WTC11 (cell line): ENCODE measurements at regions not wholly inside any gene's neighbourhood (a gene's known extent, or its start where the extent isn't known, plus 50 kb on each side); places are given as distances from the start of the nearest gene placed in this dataset.

Experiments
- ATAC-seq: fragments of 200-7000 bp; cut with Tn5 transposase; 2 replicates; pipeline ENCODE4 v1.10.0; 2021; ENCODE audit warnings: mild to moderate bottlenecking, moderate library complexity
- CTCF ChIA-PET: fragments of 300-600 bp; sonication (Branson Sonifier 250); formaldehyde crosslinking; loops from one replicate; lab custom pipeline; 2021; ENCODE audit warnings: antibody characterized with exemption; lab: Charles Lee
- POLR2A ChIA-PET: fragments of 350-600 bp; sonication (Branson Sonifier 250); formaldehyde crosslinking; loops from one replicate; lab custom pipeline; 2021; ENCODE audit warnings: antibody characterized with exemption; lab: Charles Lee
- DNase-seq: peaks from one replicate; pipeline ENCODE4 v3.0.0; 2021; ENCODE audit warnings: low spot score
- H3K27ac Mint-ChIP-seq: 2 replicates; pipeline ENCODE4 v1.8.0; 2021; ENCODE audit warnings: mixed read lengths
- H3K27me3 Mint-ChIP-seq: 2 replicates; pipeline ENCODE4 v1.8.0; 2021; ENCODE audit warnings: low read depth, mild to moderate bottlenecking, moderate library complexity, mixed read lengths
- H3K36me3 Mint-ChIP-seq: 2 replicates; pipeline ENCODE4 v1.8.0; 2021; ENCODE audit warnings: mixed read lengths
- H3K4me1 Mint-ChIP-seq: 2 replicates; pipeline ENCODE4 v1.8.0; 2022; ENCODE audit warnings: mixed read lengths
- H3K4me3 Mint-ChIP-seq: 2 replicates; pipeline ENCODE4 v1.8.0; 2021; ENCODE audit warnings: mild to moderate bottlenecking, moderate library complexity, mixed read lengths
- H3K9me3 Mint-ChIP-seq: 2 replicates; pipeline ENCODE4 v1.8.0; 2021; ENCODE audit warnings: mixed read lengths
- ATF2 ChIP-seq: sonication (generic); formaldehyde crosslinking; IDR thresholded peaks from 2 replicates; pipeline ENCODE4 v1.8.1; 2022; ENCODE audit warnings: low read depth, missing genetic modification reagents, borderline replicate concordance
- E2F1 ChIP-seq: sonication (generic); formaldehyde crosslinking; IDR thresholded peaks from 2 replicates; pipeline ENCODE4 v1.8.0; 2022; ENCODE audit warnings: mild to moderate bottlenecking, missing genetic modification reagents
- EMX1 ChIP-seq: fragments of 250-450 bp; sonication (Bioruptor Pico); IDR thresholded peaks from 2 replicates; pipeline ENCODE4 v1.8.0; 2021; ENCODE audit warnings: mild to moderate bottlenecking
- ESRRA ChIP-seq: sonication (generic); formaldehyde crosslinking; IDR thresholded peaks from 2 replicates; pipeline ENCODE4 v1.8.1; 2022; ENCODE audit warnings: mild to moderate bottlenecking, missing genetic modification reagents, borderline replicate concordance
- HMGXB4 ChIP-seq: sonication (generic); formaldehyde crosslinking; IDR thresholded peaks from 2 replicates; pipeline ENCODE4 v1.8.1; 2023; ENCODE audit warnings: mild to moderate bottlenecking, moderate library complexity, missing genetic modification reagents
- MYBL2 ChIP-seq: sonication (generic); formaldehyde crosslinking; IDR thresholded peaks from 2 replicates; pipeline ENCODE4 v1.8.1; 2023; ENCODE audit warnings: mild to moderate bottlenecking, moderate library complexity, missing genetic modification reagents
- TEAD1 ChIP-seq: sonication (generic); formaldehyde crosslinking; IDR thresholded peaks from 2 replicates; pipeline ENCODE4 v1.8.0; 2022; ENCODE audit warnings: mild to moderate bottlenecking, missing genetic modification reagents
- ZBTB21 ChIP-seq: sonication (generic); formaldehyde crosslinking; IDR thresholded peaks from 2 replicates; pipeline ENCODE4 v1.8.1; 2023; ENCODE audit warnings: mild to moderate bottlenecking, missing genetic modification reagents, borderline replicate concordance
- ZNF281 ChIP-seq: sonication (generic); formaldehyde crosslinking; IDR thresholded peaks from 2 replicates; pipeline ENCODE4 v1.8.0; 2023; ENCODE audit warnings: mild to moderate bottlenecking, missing genetic modification reagents

GRCh38 chr4:73922317-73922716, 53.1 kb downstream of the CXCL1 start:
- H3K4me1 Mint-ChIP-seq = no peaks in the 10 kb centered on the region
- no peak for TF ChIP-seq MYBL2
- TF ChIP-seq HMGXB4 (CRISPR knock-in tag) = no peak
- no peak for TF ChIP-seq E2F1 (CRISPR knock-in tag)
- TF ChIP-seq ZBTB21 = no peak
- no peak for TF ChIP-seq ZNF281 (CRISPR knock-in tag)
- no peak for TF ChIP-seq ESRRA (CRISPR knock-in tag)
- TF ChIP-seq TEAD1 = no peak
- no peak for TF ChIP-seq EMX1 (CRISPR knock-in tag)
- TF ChIP-seq ATF2 (CRISPR knock-in tag) = no peak
- 0 out of 2 replicates have a peak, but pooled peaks cover 6% of the 10 kb centered on the region for H3K27me3 Mint-ChIP-seq
- H3K9me3 Mint-ChIP-seq = no peaks in the 10 kb centered on the region
- DNase-seq (no peak), ATAC-seq (no peak)
- H3K36me3 Mint-ChIP-seq = no peaks in the 10 kb centered on the region
- POLR2A ChIA-PET = no interaction called here
- H3K27ac Mint-ChIP-seq = no peak overlapping the region
- CTCF ChIA-PET = interaction anchor here (0.6 kb wide), 1 partner anchor 196 kb away, joined by 3 read pairs; no protein-coding TSS in a partner anchor
- no peak overlapping the region for H3K4me3 Mint-ChIP-seq
